ENCODE measurements at regions not wholly inside any gene's neighbourhood (a gene's known extent, or its start where the extent isn't known, plus 50 kb on each side); places are given as distances from the start of the nearest gene placed in this dataset.
A peak's percentile ranks its signal among the peaks of the same experiment; 100 is the strongest.

- no CpG with 5 or more reads among the region's 1 CpG for WGBS, 2 donors (ENCODE audit: low coverage in 1 of 2)
- Histone ChIP-seq H3K27ac (no peak overlapping the region), H3K36me3 (no peaks in the 10 kb centered on the region), H3K4me1 (no peaks in the 10 kb centered on the region), H3K9me3 (no peaks in the 10 kb centered on the region), H3K27me3 (no peaks in the 10 kb centered on the region), H3K4me3 (no peak overlapping the region)
- TF ChIP-seq EP300 (IDR thresholded peaks at IDR 0.05) = no peak
- no peak for TF ChIP-seq POLR2A (IDR thresholded peaks at IDR 0.05)
- no peak for TF ChIP-seq CTCF (IDR thresholded peaks at IDR 0.05)
- no peak for TF ChIP-seq POLR2AphosphoS5 (IDR thresholded peaks at IDR 0.05)
- ATAC-seq = no peak
Measured at GRCh38 chr10:37643187-37643586, 214.2 kb downstream of the ZNF248 start.

GRCh38 chr10:37640301-37640700 lies 217.1 kb downstream of the ZNF248 start:
- 56 to 85% methylated on average over 2 of the region's 8 CpGs for WGBS, 2 donors (ENCODE audit: low coverage in 1 of 2)
- no peaks in the 10 kb centered on the region for H3K36me3 ChIP-seq
- H3K27ac ChIP-seq = no peak overlapping the region
- no peak overlapping the region for H3K4me3 ChIP-seq
- peaks cover 0 to 9% (median 0%) of the 10 kb centered on the region in 3 donors for H3K9me3 ChIP-seq
- H3K4me1 ChIP-seq = no peaks in the 10 kb centered on the region
- H3K27me3 ChIP-seq = no peaks in the 10 kb centered on the region
- TF ChIP-seq EP300 (IDR thresholded peaks at IDR 0.05) (no peak), POLR2AphosphoS5 (IDR thresholded peaks at IDR 0.05) (no peak), CTCF (IDR thresholded peaks at IDR 0.05) (no peak), POLR2A (IDR thresholded peaks at IDR 0.05) (no peak)
- ATAC-seq = no peak

GRCh38 chr10:37639200-37639599 lies 218.2 kb downstream of the ZNF248 start:
- no peak overlapping the region for H3K4me3 ChIP-seq
- 0 to 100% methylated on average over 1 of the region's 5 CpGs for WGBS, 2 donors (ENCODE audit: low coverage in 1 of 2)
- no peaks in the 10 kb centered on the region for H3K36me3 ChIP-seq
- peak; percentile 37 for ATAC-seq
- peaks cover 3% of the 10 kb centered on the region for H3K27me3 ChIP-seq
- H3K4me1 ChIP-seq = no peaks in the 10 kb centered on the region
- H3K27ac ChIP-seq = no peak overlapping the region
- H3K9me3 ChIP-seq = peaks cover 0 to 20% (median 0%) of the 10 kb centered on the region in 3 donors
- TF ChIP-seq CTCF (IDR thresholded peaks at IDR 0.05) (no peak), POLR2AphosphoS5 (IDR thresholded peaks at IDR 0.05) (no peak), POLR2A (IDR thresholded peaks at IDR 0.05) (no peak), EP300 (IDR thresholded peaks at IDR 0.05) (no peak)

GRCh38 chr10:37638569-37638968 lies 218.8 kb downstream of the ZNF248 start:
- Histone ChIP-seq H3K27me3 (peaks cover 4% of the 10 kb centered on the region), H3K9me3 (peaks cover 0 to 24% (median 0%) of the 10 kb centered on the region in 3 donors), H3K4me3 (no peak overlapping the region), H3K36me3 (no peaks in the 10 kb centered on the region), H3K27ac (no peak overlapping the region), H3K4me1 (no peaks in the 10 kb centered on the region)
- TF ChIP-seq EP300 (IDR thresholded peaks at IDR 0.05) = no peak
- no peak for TF ChIP-seq POLR2AphosphoS5 (IDR thresholded peaks at IDR 0.05)
- TF ChIP-seq POLR2A (IDR thresholded peaks at IDR 0.05) = no peak
- no peak for TF ChIP-seq CTCF (IDR thresholded peaks at IDR 0.05)
- 40 to 57% methylated on average over 1 of the region's 1 CpG for WGBS, 2 donors (ENCODE audit: low coverage in 1 of 2)
- no peak for ATAC-seq

GRCh38 chr10:37634351-37634880 lies 223.0 kb downstream of the ZNF248 start:
- no peak overlapping the region for H3K27ac ChIP-seq
- H3K4me1 ChIP-seq = no peaks in the 10 kb centered on the region
- H3K27me3 ChIP-seq = peaks cover 4% of the 10 kb centered on the region
- ATAC-seq = no peak
- WGBS, 2 donors (ENCODE audit: low coverage in 1 of 2) = 40% methylated on average over 1 of the region's 20 CpGs; no CpG with 5 or more reads in 1 of the 2 donors
- no peak overlapping the region for H3K4me3 ChIP-seq
- peaks cover 0 to 24% (median 0%) of the 10 kb centered on the region in 3 donors for H3K9me3 ChIP-seq
- H3K36me3 ChIP-seq = no peaks in the 10 kb centered on the region
- TF ChIP-seq CTCF (IDR thresholded peaks at IDR 0.05) (no peak), POLR2AphosphoS5 (IDR thresholded peaks at IDR 0.05) (no peak), POLR2A (IDR thresholded peaks at IDR 0.05) (no peak), EP300 (IDR thresholded peaks at IDR 0.05) (no peak)
